ENCODE measurements at regions not wholly inside any gene's neighbourhood (a gene's known extent, or its start where the extent isn't known, plus 50 kb on each side); places are given as distances from the start of the nearest gene placed in this dataset.
"Not testable (repeated sequence)": the region's sequence is repeated elsewhere in the genome, so short reads cannot be mapped to it uniquely, and the experiment has no call there.

DNA sequence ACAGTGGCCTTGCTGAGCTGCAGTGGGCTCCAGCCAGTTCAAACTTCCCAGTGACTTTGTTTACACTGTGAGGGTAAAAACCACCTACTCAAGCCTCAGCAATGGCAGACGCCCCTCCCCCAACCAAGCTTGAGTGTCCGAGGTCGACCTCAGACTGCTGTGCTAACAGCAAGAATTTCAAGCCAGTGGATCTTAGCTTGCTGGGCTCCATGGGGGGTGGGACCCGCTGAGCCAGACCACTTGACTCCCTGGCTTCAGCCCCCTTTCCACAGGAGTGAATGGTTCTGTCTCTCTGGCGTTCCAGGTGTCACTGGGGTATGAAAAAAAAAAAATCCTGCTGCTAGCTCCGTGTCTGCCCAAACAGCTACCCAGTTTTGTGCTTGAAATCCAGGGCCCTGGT lies 168.9 kb upstream of the INTU start:
- intact Hi-C loops (cut with DNase I), result no loop called here
- no peak for DNase-seq (ENCODE audit: extremely low spot score in 2 of 2)
- no peaks in the 10 kb centered on the region for H3K9me3 ChIP-seq
- no peaks in the 10 kb centered on the region for H3K36me3 ChIP-seq
- H3K27ac ChIP-seq, result no peak overlapping the region
- H3K27me3 ChIP-seq, result no peaks in the 10 kb centered on the region
- TF ChIP-seq POLR2AphosphoS5 (IDR thresholded peaks at IDR 0.05; ENCODE audit: insufficient read depth in 1 of 2, low read depth in 1 of 2) (no peak), POLR2A (IDR thresholded peaks at IDR 0.05) (no peak)
- TF ChIP-seq, protein P1, sequence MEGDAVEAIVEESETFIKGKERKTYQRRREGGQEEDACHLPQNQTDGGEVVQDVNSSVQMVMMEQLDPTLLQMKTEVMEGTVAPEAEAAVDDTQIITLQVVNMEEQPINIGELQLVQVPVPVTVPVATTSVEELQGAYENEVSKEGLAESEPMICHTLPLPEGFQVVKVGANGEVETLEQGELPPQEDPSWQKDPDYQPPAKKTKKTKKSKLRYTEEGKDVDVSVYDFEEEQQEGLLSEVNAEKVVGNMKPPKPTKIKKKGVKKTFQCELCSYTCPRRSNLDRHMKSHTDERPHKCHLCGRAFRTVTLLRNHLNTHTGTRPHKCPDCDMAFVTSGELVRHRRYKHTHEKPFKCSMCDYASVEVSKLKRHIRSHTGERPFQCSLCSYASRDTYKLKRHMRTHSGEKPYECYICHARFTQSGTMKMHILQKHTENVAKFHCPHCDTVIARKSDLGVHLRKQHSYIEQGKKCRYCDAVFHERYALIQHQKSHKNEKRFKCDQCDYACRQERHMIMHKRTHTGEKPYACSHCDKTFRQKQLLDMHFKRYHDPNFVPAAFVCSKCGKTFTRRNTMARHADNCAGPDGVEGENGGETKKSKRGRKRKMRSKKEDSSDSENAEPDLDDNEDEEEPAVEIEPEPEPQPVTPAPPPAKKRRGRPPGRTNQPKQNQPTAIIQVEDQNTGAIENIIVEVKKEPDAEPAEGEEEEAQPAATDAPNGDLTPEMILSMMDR (IDR thresholded peaks at IDR 0.05), result no peak
- H3K4me3 ChIP-seq, result no peak overlapping the region
- H3K4me1 ChIP-seq, result no peaks in the 10 kb centered on the region

DNA sequence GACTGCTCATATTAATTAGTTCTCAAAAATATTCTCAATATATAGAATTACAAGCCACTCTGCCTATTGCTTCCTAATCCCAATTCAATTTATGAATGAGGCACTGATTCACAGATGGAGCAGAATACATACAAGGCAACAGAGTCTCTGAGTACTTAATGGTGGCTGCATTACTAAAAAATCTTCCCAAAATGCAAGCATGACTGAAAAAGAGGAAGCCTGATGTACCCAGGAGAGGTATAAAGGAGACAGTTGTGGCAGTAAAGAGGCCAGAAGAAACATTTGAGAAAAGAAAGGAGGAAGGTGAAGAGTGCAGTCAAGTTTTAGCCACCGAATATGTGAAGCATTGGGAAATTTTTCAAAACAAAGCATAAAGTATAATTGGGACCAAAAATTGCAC lies 163.2 kb upstream of the INTU start:
- no peak for DNase-seq (ENCODE audit: extremely low spot score in 2 of 2)
- H3K27me3 ChIP-seq, result no peaks in the 10 kb centered on the region
- no peak for TF ChIP-seq POLR2AphosphoS5 (IDR thresholded peaks at IDR 0.05; ENCODE audit: insufficient read depth in 1 of 2, low read depth in 1 of 2)
- no peak for TF ChIP-seq POLR2A (IDR thresholded peaks at IDR 0.05)
- TF ChIP-seq, protein P1 (IDR thresholded peaks at IDR 0.05), result no peak
- H3K9me3 ChIP-seq, result no peaks in the 10 kb centered on the region
- H3K4me1 ChIP-seq, result no peaks in the 10 kb centered on the region
- H3K27ac ChIP-seq, result no peak overlapping the region
- intact Hi-C loops (cut with DNase I), result no loop called here
- no peak overlapping the region for H3K4me3 ChIP-seq
- H3K36me3 ChIP-seq, result no peaks in the 10 kb centered on the region

DNA sequence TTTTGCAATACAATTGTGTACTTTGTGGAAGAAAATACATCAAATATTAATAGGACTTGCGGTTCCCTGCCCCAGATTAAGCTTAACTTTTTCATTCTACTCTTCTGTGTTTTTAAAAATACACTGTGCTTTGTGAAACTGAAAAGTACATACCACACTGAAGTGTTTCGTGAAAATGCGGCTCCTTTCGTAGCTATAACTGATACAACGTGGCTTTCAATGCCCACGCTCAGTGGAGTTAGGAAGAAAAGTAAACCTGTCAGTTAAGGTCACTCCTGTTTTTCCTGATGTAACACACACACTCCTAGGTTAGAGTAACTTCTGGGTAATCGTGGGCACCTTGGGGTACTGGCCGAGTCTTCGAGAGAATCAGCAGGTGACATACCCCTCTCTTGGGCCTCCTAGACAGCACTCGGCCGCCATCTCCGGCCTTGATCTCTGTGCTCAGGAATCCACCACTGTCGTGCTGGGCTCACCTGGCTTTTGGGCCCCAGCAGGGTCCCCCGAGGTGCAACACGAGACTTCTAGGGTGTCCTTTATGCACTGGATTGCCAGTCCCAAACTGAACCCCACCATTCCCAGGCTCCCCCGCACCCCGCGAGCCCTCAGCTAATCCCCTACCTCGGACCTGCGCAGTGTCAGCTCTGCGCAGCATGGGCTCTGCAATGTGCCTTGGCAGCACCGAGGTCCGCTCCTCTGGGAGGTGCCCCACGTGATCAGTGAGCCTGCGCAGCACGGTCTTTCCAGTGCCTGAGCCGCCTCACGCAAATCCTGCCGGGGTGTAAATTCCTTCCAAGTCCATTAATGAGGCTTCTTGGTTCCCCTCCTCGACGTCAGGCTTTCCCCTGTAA lies 162.6 kb upstream of the INTU start:
- H3K9me3 ChIP-seq, result no peaks in the 10 kb centered on the region
- no peaks in the 10 kb centered on the region for H3K4me1 ChIP-seq
- no peak overlapping the region for H3K4me3 ChIP-seq
- no peaks in the 10 kb centered on the region for H3K27me3 ChIP-seq
- no peaks in the 10 kb centered on the region for H3K36me3 ChIP-seq
- intact Hi-C loops (cut with DNase I), result no loop called here
- TF ChIP-seq, protein P1 (IDR thresholded peaks at IDR 0.05), result no peak
- TF ChIP-seq POLR2AphosphoS5 (IDR thresholded peaks at IDR 0.05; ENCODE audit: insufficient read depth in 1 of 2, low read depth in 1 of 2) (no peak), POLR2A (IDR thresholded peaks at IDR 0.05) (no peak)
- no peak for DNase-seq (ENCODE audit: extremely low spot score in 2 of 2)
- no peak overlapping the region for H3K27ac ChIP-seq

DNA sequence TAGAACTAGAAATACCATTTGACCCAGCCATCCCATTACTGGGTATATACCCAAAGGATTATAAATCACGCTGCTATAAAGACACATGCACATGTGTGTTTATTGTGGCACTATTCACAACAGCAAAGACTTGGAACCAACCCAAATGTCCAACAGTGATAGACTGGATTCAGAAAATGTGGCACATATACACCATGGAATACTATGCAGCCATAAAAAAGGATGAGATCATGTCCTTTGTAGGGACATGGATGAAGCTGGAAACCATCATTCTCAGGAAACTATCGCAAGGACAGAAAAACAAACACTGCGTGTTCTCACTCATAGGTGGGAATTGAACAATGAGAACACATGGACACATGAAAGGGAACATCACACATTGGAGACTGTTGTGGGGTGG lies 154.5 kb upstream of the INTU start:
- H3K4me1 ChIP-seq; H3K9me3 ChIP-seq; H3K4me3 ChIP-seq; H3K27ac ChIP-seq; DNase-seq (ENCODE audit: extremely low spot score in 2 of 2); H3K36me3 ChIP-seq; intact Hi-C loops (cut with DNase I); H3K27me3 ChIP-seq: not testable (repeated sequence)

DNA sequence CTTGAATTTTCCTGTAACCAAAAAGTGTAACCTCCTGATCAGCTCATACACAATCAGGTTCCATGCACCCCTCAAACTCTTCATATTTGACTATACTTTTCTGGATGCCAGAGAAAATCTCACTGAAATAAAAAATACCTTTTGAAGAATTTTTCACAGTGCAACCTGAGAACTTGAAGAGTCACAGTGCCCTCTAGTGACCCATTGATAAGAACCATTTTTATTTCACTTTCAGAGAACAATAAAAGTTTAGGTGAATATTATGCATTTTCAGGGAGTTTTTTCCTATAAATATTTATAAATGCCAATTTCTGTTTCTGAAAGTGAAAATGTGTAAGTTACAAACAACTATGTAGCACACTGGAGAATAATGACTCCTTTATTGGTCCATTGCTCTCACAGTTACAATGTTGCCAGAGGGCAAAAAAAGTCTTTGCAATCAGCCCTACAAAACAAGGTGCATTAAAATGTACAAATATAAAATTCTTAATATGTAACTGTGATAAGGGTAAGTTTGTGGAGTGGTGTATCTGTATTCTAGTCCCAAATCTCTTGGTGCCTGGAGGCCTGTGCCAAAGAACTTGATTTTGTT lies 153.6 kb upstream of the INTU start:
- H3K36me3 ChIP-seq, result no peaks in the 10 kb centered on the region
- H3K27me3 ChIP-seq, result no peaks in the 10 kb centered on the region
- H3K4me3 ChIP-seq, result no peak overlapping the region
- H3K27ac ChIP-seq, result no peak overlapping the region
- TF ChIP-seq, protein P1 (IDR thresholded peaks at IDR 0.05), result peak in 2 of 3 experiments; percentile 43 to 51
- no peak for TF ChIP-seq POLR2A (IDR thresholded peaks at IDR 0.05)
- no peak for TF ChIP-seq POLR2AphosphoS5 (IDR thresholded peaks at IDR 0.05; ENCODE audit: insufficient read depth in 1 of 2, low read depth in 1 of 2)
- no peaks in the 10 kb centered on the region for H3K9me3 ChIP-seq
- H3K4me1 ChIP-seq, result no peaks in the 10 kb centered on the region
- intact Hi-C loops (cut with DNase I), result no loop called here
- DNase-seq (ENCODE audit: extremely low spot score in 2 of 2), result no peak
